ENCODE measurements at regions not wholly inside any gene's neighbourhood (a gene's known extent, or its start where the extent isn't known, plus 50 kb on each side); places are given as distances from the start of the nearest gene placed in this dataset.
"Not testable (repeated sequence)": the region's sequence is repeated elsewhere in the genome, so short reads cannot be mapped to it uniquely, and the experiment has no call there.

DNA sequence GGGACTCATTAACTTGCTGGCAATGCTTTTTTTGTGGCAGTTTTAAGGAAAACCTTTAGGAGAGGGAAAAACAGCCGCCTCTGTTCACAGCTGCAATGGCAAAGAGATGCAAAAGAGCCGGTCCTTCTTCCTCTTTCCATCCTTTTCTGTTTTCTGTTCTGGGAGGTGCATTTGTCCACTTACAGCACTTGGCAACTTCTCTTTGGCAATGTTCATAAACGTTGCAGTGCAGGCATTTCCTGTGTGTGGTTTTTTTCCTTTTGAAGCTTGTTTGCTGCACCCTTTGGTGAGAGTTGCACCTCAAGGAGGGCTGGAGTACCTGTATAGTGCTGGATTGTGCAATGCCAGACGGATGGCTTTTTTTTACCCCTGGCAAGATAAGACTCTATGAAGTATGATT lies 53.9 kb upstream of the HABP2 start:
- no peak for DNase-seq

DNA sequence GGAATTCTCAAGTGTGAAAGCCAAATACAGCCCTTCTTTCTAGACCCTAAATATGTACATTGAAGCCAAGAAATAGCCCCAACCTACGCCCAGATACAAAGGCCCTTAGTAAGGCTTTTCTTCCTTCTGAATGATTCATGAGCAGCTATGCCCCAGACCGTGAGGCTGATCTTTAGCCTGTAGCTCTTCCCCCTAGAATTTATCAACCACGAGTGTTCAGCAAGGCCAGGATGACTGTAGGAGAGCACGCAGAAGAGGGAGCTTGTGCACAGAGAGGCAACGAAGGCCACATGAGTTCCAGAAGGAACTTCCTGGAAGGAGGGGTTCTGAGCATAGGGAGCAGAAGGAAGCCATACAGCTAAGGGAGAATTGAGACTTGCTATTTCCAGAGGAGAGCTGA lies 53.0 kb upstream of the HABP2 start:
- DNase-seq = no peak

DNA sequence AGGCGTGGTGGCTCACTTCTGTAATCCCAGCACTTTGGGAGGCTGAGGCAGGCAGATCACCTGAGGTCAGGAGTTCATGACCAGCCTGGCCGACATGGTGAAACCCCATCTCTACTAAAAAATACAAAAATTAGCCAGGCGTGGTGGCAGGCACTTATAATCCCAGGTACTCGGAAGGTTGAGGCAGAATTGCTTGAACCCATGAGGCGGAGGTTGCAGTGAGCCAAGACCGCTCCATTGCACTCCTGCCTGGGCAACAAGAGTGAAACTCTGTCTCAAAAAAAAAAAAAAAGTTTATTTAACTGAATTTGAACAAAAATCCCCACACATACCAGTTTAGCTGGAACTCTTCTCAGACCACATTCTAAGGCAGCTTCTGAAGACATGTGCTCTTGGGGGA lies 51.8 kb upstream of the HABP2 start:
- not testable (repeated sequence) for DNase-seq
